ENCODE measurements at regions not wholly inside any gene's neighbourhood (a gene's known extent, or its start where the extent isn't known, plus 50 kb on each side); places are given as distances from the start of the nearest gene placed in this dataset.

GRCh38 chr1:240031009-240031408 lies 60.7 kb upstream of the FMN2 start:
- no peak overlapping the region for H3K27ac ChIP-seq
- TF ChIP-seq EZH2 (IDR thresholded peaks at IDR 0.05) (no peak), FOXP2 (optimal IDR thresholded peaks at IDR 0.05; ENCODE audit: control extremely low read depth, extremely low read length, insufficient read depth) (no peak), POLR2AphosphoS5 (IDR thresholded peaks at IDR 0.05; ENCODE audit: borderline replicate concordance, low read depth, low read length) (no peak)
- no peaks in the 10 kb centered on the region for H3K36me3 ChIP-seq (ENCODE audit: insufficient read depth, low read length)
- H3K9ac ChIP-seq (ENCODE audit: insufficient read length) = no peak overlapping the region
- no peak for DNase-seq (ENCODE audit: low read depth, low spot score)
- no peaks in the 10 kb centered on the region for H3K9me3 ChIP-seq (ENCODE audit: low read depth, low read length)
- no peak overlapping the region for H3K4me3 ChIP-seq

DNA sequence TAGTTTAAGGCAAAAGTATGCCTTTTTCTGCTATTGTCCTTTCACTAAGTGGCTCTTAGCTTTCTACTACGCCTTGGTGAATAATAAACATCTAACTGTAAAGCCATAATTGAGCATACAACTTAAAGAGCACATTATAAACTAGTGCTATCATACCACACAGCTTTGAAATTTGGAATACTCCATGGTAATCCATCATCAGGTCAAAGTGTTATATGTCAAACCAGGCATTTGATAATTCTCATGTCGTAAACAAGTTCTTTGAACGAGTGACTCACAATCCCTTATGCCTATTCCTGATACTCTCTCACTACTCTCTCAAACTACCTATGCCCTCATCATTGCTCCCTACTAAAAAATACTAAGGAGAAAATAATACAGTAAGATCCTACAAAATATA lies 60.3 kb upstream of the FMN2 start:
- Histone ChIP-seq H3K36me3 (ENCODE audit: insufficient read depth, low read length) (no peaks in the 10 kb centered on the region), H3K4me3 (no peak overlapping the region), H3K27ac (no peak overlapping the region), H3K9ac (ENCODE audit: insufficient read length) (no peak overlapping the region), H3K9me3 (ENCODE audit: low read depth, low read length) (no peaks in the 10 kb centered on the region)
- TF ChIP-seq EZH2 (IDR thresholded peaks at IDR 0.05) (no peak), POLR2AphosphoS5 (IDR thresholded peaks at IDR 0.05; ENCODE audit: borderline replicate concordance, low read depth, low read length) (no peak), FOXP2 (optimal IDR thresholded peaks at IDR 0.05; ENCODE audit: control extremely low read depth, extremely low read length, insufficient read depth) (no peak)
- no peak for DNase-seq (ENCODE audit: low read depth, low spot score)

DNA sequence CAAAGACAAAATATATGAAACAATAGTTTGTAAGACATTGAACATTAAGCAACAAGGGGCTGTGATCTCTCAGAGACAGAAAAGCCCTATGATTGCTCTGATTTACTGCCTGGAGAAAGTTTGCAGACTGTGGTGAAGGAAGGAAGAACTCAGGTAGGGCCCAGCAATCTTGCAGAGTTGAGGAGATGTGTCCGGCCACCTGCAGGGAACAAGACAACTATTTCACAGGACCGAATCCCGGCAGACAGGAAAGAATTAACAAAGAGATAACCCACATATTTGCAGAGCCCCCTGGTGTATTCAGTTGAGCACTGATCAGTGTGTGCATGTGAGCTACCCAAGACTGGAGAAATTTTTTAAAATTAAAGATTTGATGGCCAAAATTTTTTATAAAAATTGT lies 58.3 kb upstream of the FMN2 start:
- no peak overlapping the region for H3K9ac ChIP-seq (ENCODE audit: insufficient read length)
- no peak for TF ChIP-seq POLR2AphosphoS5 (IDR thresholded peaks at IDR 0.05; ENCODE audit: borderline replicate concordance, low read depth, low read length)
- TF ChIP-seq FOXP2 (optimal IDR thresholded peaks at IDR 0.05; ENCODE audit: control extremely low read depth, extremely low read length, insufficient read depth) = no peak
- TF ChIP-seq EZH2 (IDR thresholded peaks at IDR 0.05) = no peak
- H3K27ac ChIP-seq = no peak overlapping the region
- H3K36me3 ChIP-seq (ENCODE audit: insufficient read depth, low read length) = no peaks in the 10 kb centered on the region
- no peak for DNase-seq (ENCODE audit: low read depth, low spot score)
- H3K9me3 ChIP-seq (ENCODE audit: low read depth, low read length) = no peaks in the 10 kb centered on the region
- no peak overlapping the region for H3K4me3 ChIP-seq

- DNase-seq (ENCODE audit: low read depth, low spot score) = no peak
Measured at GRCh38 chr1:240036526-240036925, 55.2 kb upstream of the FMN2 start.

More at GRCh38 chr1:240036526-240036925, 55.2 kb upstream of the FMN2 start:
- Histone ChIP-seq H3K9ac (ENCODE audit: insufficient read length) (no peak overlapping the region), H3K36me3 (ENCODE audit: insufficient read depth, low read length) (no peaks in the 10 kb centered on the region), H3K9me3 (ENCODE audit: low read depth, low read length) (no peaks in the 10 kb centered on the region), H3K4me3 (no peak overlapping the region), H3K27ac (no peak overlapping the region)
- TF ChIP-seq EZH2 (IDR thresholded peaks at IDR 0.05) (no peak), POLR2AphosphoS5 (IDR thresholded peaks at IDR 0.05; ENCODE audit: borderline replicate concordance, low read depth, low read length) (no peak), FOXP2 (optimal IDR thresholded peaks at IDR 0.05; ENCODE audit: control extremely low read depth, extremely low read length, insufficient read depth) (no peak)

All from SK-N-MC (cell line).